ENCODE measurements at regions not wholly inside any gene's neighbourhood (a gene's known extent, or its start where the extent isn't known, plus 50 kb on each side); places are given as distances from the start of the nearest gene placed in this dataset.

DNA sequence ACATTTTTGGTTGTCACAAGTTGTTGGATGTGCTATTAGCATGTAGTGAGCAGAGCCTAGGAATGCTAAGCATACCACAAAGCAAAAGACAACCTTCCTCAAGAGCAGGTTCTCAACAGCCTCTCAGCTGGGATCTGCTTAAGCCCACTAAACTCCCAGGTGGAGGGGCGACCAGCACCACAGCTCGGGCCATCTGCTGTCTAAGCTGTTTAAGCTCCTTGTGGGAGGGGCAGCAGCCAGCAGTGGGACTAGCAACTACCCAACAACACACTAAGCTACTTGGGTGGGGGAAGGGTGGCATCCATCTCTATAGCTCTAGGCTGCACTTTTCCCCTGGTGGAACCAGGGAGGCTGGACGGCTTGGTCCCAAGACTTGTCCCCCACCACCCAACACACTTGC is 1052.7 kb upstream of the ARRDC3 start:
- no peak overlapping the region for H3K4me3 ChIP-seq
- no peak for ATAC-seq
- no peak for DNase-seq
- no peaks in the 10 kb centered on the region for H3K4me1 ChIP-seq
- no peaks in the 10 kb centered on the region for H3K27me3 ChIP-seq
- no peak overlapping the region for H3K27ac ChIP-seq
- WGBS, 4 donors: 82 to 87% (median 86%) methylated on average over 2 to 3 of the region's 3 CpGs
- intact Hi-C loops (cut with DNase I): no loop called here
- TF ChIP-seq POLR2A (IDR thresholded peaks at IDR 0.05): no peak
- TF ChIP-seq, protein P1, sequence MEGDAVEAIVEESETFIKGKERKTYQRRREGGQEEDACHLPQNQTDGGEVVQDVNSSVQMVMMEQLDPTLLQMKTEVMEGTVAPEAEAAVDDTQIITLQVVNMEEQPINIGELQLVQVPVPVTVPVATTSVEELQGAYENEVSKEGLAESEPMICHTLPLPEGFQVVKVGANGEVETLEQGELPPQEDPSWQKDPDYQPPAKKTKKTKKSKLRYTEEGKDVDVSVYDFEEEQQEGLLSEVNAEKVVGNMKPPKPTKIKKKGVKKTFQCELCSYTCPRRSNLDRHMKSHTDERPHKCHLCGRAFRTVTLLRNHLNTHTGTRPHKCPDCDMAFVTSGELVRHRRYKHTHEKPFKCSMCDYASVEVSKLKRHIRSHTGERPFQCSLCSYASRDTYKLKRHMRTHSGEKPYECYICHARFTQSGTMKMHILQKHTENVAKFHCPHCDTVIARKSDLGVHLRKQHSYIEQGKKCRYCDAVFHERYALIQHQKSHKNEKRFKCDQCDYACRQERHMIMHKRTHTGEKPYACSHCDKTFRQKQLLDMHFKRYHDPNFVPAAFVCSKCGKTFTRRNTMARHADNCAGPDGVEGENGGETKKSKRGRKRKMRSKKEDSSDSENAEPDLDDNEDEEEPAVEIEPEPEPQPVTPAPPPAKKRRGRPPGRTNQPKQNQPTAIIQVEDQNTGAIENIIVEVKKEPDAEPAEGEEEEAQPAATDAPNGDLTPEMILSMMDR (IDR thresholded peaks at IDR 0.05): no peak
- peaks cover 0 to 40% (median under 1%) of the 10 kb centered on the region in 12 donors for H3K9me3 ChIP-seq
- no peaks in the 10 kb centered on the region for H3K36me3 ChIP-seq

DNA sequence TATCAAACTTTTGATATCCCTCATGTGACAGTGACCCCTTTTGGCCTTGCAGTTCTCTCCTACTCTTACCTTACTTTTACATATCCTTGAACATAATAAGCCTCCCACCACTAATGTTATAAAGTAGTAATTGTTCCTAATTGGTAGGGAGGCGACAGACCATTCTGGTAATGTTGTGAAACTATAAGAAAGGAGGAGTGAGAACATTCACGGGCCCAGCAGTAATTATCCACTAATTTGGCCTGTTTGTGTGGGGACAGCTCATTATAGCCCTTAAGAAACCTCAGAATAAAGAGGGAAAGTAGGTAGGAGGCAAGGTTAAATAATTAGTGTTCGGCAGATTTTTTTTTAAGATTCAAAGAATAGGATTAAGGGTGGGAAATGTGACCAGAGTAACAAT is 1046.5 kb upstream of the ARRDC3 start:
- Histone ChIP-seq H3K9me3 (peaks cover 0 to 19% (median 5%) of the 10 kb centered on the region in 12 donors), H3K36me3 (no peaks in the 10 kb centered on the region), H3K27ac (no peak overlapping the region), H3K27me3 (no peaks in the 10 kb centered on the region), H3K4me3 (no peak overlapping the region), H3K4me1 (no peaks in the 10 kb centered on the region)
- intact Hi-C loops (cut with DNase I): no loop called here
- DNase-seq: no peak
- WGBS, 4 donors: 68 to 79% (median 74%) methylated on average over 3 of the region's 3 CpGs
- ATAC-seq: no peak
- TF ChIP-seq POLR2A (IDR thresholded peaks at IDR 0.05): no peak
- TF ChIP-seq, protein P1 (IDR thresholded peaks at IDR 0.05): no peak

- Histone ChIP-seq H3K9me3 (peaks cover 0 to 14% (median 0%) of the 10 kb centered on the region in 12 donors), H3K27ac (no peak overlapping the region), H3K4me1 (no peaks in the 10 kb centered on the region), H3K36me3 (no peaks in the 10 kb centered on the region), H3K27me3 (no peaks in the 10 kb centered on the region), H3K4me3 (no peak overlapping the region)
- ATAC-seq: no peak
- 74 to 79% (median 77%) methylated on average over 4 of the region's 4 CpGs for WGBS, 4 donors
- TF ChIP-seq, protein P1 (IDR thresholded peaks at IDR 0.05): no peak
- DNase-seq: no peak
- intact Hi-C loops (cut with DNase I): no loop called here
These were observed 1045.3 kb upstream of the ARRDC3 start for GRCh38 chr5:92428415-92428814.

- intact Hi-C loops (cut with DNase I): no loop called here
- Histone ChIP-seq H3K27me3 (no peaks in the 10 kb centered on the region), H3K4me1 (no peaks in the 10 kb centered on the region), H3K9me3 (peaks cover 0 to 43% (median 0%) of the 10 kb centered on the region in 12 donors), H3K36me3 (no peaks in the 10 kb centered on the region), H3K4me3 (no peak overlapping the region), H3K27ac (no peak overlapping the region)
- DNase-seq: no peak
- 65 to 89% (median 68%) methylated on average over 1 of the region's 1 CpG for WGBS, 4 donors
- no peak for ATAC-seq
- TF ChIP-seq POLR2A (IDR thresholded peaks at IDR 0.05): no peak
- TF ChIP-seq, protein P1 (IDR thresholded peaks at IDR 0.05): no peak
These were observed 1041.8 kb upstream of the ARRDC3 start for GRCh38 chr5:92424785-92425426.

Measured in heart left ventricle (tissue), 16 donors.